ENCODE measurements at regions not wholly inside any gene's neighbourhood (a gene's known extent, or its start where the extent isn't known, plus 50 kb on each side); places are given as distances from the start of the nearest gene placed in this dataset.
A peak's percentile ranks its signal among the peaks of the same experiment; 100 is the strongest.

DNA sequence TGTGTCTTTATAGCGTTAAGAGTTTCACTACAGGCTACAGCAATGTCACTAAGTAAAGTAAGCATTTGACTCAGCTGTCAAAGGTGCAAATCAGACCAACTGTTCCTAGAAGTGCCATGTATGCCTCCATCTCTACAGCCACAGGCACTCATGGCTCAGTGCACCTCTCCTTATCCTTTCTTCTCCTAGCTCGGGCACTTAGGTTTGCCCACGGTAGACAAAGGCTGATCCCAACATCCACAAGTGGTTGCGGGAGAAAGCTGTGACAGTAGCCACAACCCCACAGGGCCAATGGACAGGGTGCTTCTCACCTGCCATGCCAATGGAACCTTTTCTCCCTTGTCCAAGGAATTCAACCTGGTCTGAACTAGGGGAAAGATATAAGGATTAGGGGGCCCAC lies 228.5 kb upstream of the EXOC2 start:
- FAIRE-seq: no peak
- TF ChIP-seq, protein P1, sequence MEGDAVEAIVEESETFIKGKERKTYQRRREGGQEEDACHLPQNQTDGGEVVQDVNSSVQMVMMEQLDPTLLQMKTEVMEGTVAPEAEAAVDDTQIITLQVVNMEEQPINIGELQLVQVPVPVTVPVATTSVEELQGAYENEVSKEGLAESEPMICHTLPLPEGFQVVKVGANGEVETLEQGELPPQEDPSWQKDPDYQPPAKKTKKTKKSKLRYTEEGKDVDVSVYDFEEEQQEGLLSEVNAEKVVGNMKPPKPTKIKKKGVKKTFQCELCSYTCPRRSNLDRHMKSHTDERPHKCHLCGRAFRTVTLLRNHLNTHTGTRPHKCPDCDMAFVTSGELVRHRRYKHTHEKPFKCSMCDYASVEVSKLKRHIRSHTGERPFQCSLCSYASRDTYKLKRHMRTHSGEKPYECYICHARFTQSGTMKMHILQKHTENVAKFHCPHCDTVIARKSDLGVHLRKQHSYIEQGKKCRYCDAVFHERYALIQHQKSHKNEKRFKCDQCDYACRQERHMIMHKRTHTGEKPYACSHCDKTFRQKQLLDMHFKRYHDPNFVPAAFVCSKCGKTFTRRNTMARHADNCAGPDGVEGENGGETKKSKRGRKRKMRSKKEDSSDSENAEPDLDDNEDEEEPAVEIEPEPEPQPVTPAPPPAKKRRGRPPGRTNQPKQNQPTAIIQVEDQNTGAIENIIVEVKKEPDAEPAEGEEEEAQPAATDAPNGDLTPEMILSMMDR (IDR thresholded peaks at IDR 0.05; ENCODE audit: insufficient read depth, missing control alignments): no peak
- DNase-seq (ENCODE audit: insufficient read length, low spot score): no peak

- FAIRE-seq: no peak
- TF ChIP-seq, protein P1 (IDR thresholded peaks at IDR 0.05; ENCODE audit: insufficient read depth, missing control alignments): no peak
- DNase-seq (ENCODE audit: insufficient read length, low spot score): no peak
Observed at GRCh38 chr6:920512-920911, 227.6 kb upstream of the EXOC2 start.

DNA sequence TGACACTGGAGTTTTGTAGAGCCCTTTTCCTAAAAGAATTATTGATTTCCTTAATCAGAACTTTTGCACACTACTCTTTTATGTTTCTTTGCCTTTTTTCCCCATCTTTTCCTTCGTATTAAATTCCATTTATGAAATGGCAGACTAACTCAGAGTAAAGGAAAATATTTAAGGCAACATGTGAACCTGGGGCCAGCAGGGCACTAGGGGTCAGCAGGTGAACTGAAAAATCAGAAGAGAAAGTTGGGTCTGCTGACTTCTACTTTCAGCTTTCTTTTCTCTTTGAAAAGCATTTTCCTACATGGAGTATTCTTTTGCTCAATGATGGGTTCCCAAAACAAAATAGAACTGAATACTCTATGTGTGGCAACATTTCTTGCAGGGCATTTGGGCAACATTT lies 226.6 kb upstream of the EXOC2 start:
- TF ChIP-seq, protein P1 (IDR thresholded peaks at IDR 0.05; ENCODE audit: insufficient read depth, missing control alignments): no peak
- FAIRE-seq (no peak), DNase-seq (ENCODE audit: insufficient read length, low spot score) (no peak)

DNA sequence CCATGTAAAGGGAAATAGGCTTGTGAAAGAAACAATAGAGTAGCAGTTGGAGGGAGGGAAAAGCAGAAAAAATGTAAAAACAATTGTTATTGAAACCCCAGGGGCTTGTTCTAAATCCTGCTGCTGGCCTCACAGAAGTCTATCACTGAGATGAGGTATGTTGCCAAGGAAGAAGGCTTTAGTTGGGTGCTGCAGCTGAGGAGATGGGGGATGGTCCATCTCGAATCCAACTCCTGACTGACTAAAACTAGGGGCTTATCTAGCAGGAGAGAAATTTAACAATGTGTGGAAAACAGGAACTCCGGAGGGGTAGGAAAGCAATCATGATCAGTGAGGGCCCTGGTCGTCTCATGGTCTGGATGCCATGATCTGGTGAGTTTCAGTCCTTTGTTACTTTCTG lies 225.0 kb upstream of the EXOC2 start:
- TF ChIP-seq, protein P1 (IDR thresholded peaks at IDR 0.05; ENCODE audit: insufficient read depth, missing control alignments): no peak
- no peak for DNase-seq (ENCODE audit: insufficient read length, low spot score)
- no peak for FAIRE-seq

DNA sequence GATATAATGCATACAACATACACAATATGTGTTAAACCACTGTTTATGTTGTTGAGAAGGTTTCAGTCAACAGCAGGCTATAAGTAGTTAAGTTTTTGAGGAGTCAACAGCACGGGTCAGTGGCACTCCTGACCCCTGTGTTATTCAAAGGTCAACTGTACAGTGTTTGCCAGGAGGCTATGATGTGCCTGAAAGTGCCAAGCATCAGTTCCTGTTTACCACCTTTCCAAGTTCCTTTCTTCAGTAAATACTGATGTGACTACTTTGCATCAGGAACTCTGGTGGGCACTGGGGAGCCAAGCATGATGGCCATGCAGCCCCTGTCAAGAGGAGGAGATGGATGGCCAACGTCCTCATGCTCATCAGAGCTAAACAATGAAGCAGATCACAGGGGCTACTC lies 224.4 kb upstream of the EXOC2 start:
- no peak for DNase-seq (ENCODE audit: insufficient read length, low spot score)
- no peak for FAIRE-seq
- TF ChIP-seq, protein P1 (IDR thresholded peaks at IDR 0.05; ENCODE audit: insufficient read depth, missing control alignments): no peak

DNA sequence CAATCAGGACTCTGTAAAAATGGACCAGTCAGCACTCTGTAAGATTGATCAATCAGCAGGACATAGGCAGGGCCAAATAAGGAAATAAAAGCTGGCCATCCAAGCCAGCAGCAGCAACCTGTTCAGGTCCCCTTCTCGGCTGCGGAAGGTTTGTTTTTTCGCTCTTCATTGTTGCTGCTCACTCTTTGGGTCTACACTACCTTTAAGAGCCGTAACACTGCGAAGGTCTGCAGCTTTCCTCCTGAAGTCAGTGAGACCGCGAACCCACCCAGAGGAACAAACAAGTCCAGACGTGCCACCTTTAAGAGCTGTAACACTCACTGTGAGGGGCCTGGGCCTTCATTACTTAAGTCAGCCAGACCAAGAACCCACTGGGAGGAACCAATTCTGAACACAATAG lies 223.2 kb upstream of the EXOC2 start:
- FAIRE-seq (no peak), DNase-seq (ENCODE audit: insufficient read length, low spot score) (no peak)
- TF ChIP-seq, protein P1 (IDR thresholded peaks at IDR 0.05; ENCODE audit: insufficient read depth, missing control alignments): no peak

GRCh38 chr6:912871-913835 lies 220.2 kb upstream of the EXOC2 start:
- TF ChIP-seq, protein P1 (IDR thresholded peaks at IDR 0.05; ENCODE audit: insufficient read depth, missing control alignments): peak; percentile 75
- DNase-seq (ENCODE audit: insufficient read length, low spot score): peak; percentile 41
- FAIRE-seq: no peak
